ENCODE measurements at regions not wholly inside any gene's neighbourhood (a gene's known extent, or its start where the extent isn't known, plus 50 kb on each side); places are given as distances from the start of the nearest gene placed in this dataset.
"Not testable (repeated sequence)": the region's sequence is repeated elsewhere in the genome, so short reads cannot be mapped to it uniquely, and the experiment has no call there.

- DNase-seq (ENCODE audit: low spot score): no peak
- Mint-ChIP-seq H3K9me3 (no peaks in the 10 kb centered on the region), H3K4me3 (ENCODE audit: low read depth) (no peak overlapping the region), H3K27ac (no peak overlapping the region), H3K27me3 (ENCODE audit: low read depth) (peaks cover 5% of the 10 kb centered on the region), H3K4me1 (ENCODE audit: low read depth) (no peaks in the 10 kb centered on the region), H3K36me3 (ENCODE audit: low read depth) (no peaks in the 10 kb centered on the region)
- intact Hi-C loops (cut with micrococcal nuclease): no loop called here
Measured at GRCh38 chr10:129213256-129213655, 253.8 kb upstream of the MGMT start.

DNA sequence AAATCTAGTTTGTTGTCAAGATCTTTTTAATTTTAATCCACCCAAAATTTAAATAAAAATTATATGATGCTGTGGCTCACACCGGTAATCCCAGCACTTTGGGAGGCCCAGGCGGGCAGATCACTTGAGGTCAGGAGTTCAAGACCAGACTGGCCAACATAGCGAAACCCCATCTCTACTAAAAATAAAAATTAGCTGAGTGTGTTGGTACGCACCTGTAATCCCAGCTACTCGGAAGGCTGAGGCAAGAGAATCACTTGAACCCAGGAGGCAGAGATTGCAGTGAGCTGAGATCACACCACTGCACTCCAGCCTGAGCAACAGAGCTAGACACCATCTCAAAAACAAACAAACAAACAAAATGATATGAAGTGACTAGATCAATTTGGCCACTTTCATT is 253.0 kb upstream of the MGMT start:
- H3K27ac Mint-ChIP-seq; DNase-seq (ENCODE audit: low spot score); H3K27me3 Mint-ChIP-seq (ENCODE audit: low read depth); H3K9me3 Mint-ChIP-seq; H3K4me3 Mint-ChIP-seq (ENCODE audit: low read depth); intact Hi-C loops (cut with micrococcal nuclease); H3K36me3 Mint-ChIP-seq (ENCODE audit: low read depth); H3K4me1 Mint-ChIP-seq (ENCODE audit: low read depth): not testable (repeated sequence)

DNA sequence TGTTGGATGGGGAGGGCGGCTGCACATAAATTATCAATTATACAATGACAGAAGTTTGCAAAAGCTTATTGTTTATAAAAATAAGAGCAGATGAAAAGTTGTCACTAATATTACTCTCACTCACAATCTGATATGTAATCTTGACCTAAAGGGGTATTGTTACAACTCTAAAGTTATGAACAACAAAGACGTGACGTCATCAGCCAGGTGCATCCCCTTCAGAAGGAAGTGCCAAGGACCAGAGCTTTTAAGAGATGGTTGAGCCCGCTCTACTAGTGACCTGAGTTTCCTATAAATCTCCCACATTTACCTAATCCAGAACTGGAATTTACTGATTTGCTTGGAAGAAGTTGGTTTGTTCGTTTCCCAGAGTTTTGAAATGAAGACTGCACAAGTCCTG is 247.7 kb upstream of the MGMT start:
- intact Hi-C loops (cut with micrococcal nuclease): no loop called here
- Mint-ChIP-seq H3K27ac (no peak overlapping the region), H3K27me3 (ENCODE audit: low read depth) (no peaks in the 10 kb centered on the region), H3K9me3 (peaks cover 14% of the 10 kb centered on the region), H3K36me3 (ENCODE audit: low read depth) (no peaks in the 10 kb centered on the region), H3K4me1 (ENCODE audit: low read depth) (no peaks in the 10 kb centered on the region), H3K4me3 (ENCODE audit: low read depth) (no peak overlapping the region)
- DNase-seq (ENCODE audit: low spot score): no peak

DNA sequence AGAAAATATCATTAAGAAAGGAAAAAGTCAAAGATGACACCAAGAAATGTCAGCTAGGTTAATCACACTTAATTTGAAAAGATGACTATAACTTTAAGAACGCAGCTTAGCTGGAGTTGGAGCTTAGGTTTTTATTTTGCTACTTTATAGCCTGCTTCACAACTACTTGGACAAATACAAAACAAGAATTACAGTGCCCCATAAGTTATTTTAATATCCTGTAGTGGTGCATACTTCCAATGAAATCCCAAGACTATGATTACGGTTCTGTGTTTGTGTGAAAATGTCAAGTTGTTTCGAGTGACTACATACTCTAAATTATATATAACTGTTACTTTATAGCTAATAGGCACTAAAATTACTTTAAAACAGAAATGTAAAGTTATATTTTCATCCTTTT is 244.6 kb upstream of the MGMT start:
- Mint-ChIP-seq H3K9me3 (peaks cover 18% of the 10 kb centered on the region), H3K27ac (no peak overlapping the region), H3K4me1 (ENCODE audit: low read depth) (no peaks in the 10 kb centered on the region)

DNA sequence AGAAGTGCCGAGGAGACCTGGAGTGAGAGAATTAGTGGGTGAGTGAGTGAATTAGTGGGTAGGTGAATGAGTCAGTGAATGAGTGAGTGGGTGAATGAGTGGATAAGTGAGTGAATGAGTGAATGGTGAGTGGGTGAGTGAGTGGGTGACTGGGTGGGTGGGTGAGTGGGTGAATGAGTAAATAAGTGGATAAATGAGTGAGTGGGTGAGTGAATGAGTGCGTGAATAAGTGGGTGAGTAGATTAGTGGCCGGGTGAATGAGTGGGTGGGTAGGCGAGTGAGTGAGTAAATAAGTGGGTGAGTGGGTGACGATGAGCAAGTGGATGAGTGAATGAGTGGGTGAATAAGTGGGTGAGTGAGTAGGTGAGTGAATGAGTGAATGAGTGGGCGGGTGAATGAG is 243.7 kb upstream of the MGMT start:
- Mint-ChIP-seq H3K27me3 (ENCODE audit: low read depth) (no peaks in the 10 kb centered on the region), H3K36me3 (ENCODE audit: low read depth) (no peaks in the 10 kb centered on the region), H3K4me3 (ENCODE audit: low read depth) (no peak overlapping the region), H3K4me1 (ENCODE audit: low read depth) (no peaks in the 10 kb centered on the region), H3K27ac (peak overlapping the region; percentile 51), H3K9me3 (peaks cover 18% of the 10 kb centered on the region)
- intact Hi-C loops (cut with micrococcal nuclease): no loop called here
- DNase-seq (ENCODE audit: low spot score): no peak

More for the DNA sequence above, 244.6 kb upstream of the MGMT start:
- H3K4me3 Mint-ChIP-seq (ENCODE audit: low read depth): no peak overlapping the region
- no peaks in the 10 kb centered on the region for H3K36me3 Mint-ChIP-seq (ENCODE audit: low read depth)
- no peaks in the 10 kb centered on the region for H3K27me3 Mint-ChIP-seq (ENCODE audit: low read depth)
- intact Hi-C loops (cut with micrococcal nuclease): no loop called here
- no peak for DNase-seq (ENCODE audit: low spot score)

DNA sequence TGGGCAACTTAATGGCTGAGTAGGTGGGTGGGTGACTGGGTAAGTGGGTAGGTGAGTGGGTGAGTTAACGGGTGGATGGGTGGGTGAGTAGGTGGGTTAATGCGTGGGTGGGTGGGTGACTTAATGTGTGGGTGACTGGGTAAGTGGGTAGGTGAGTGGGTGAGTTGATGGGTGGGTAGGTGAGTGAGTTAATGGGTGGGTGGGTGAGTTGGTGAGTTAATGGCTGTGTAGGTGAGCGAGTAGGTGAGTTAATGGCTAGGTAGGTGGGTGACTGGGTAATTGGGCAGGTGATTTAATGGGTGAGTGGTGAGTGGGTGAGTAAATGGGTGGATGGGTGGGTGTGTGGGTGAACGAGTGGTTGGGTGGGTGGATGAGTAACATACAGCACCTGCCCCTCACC is 243.0 kb upstream of the MGMT start:
- Mint-ChIP-seq H3K36me3 (ENCODE audit: low read depth) (no peaks in the 10 kb centered on the region), H3K27me3 (ENCODE audit: low read depth) (no peaks in the 10 kb centered on the region)
- no peak for DNase-seq (ENCODE audit: low spot score)

DNA sequence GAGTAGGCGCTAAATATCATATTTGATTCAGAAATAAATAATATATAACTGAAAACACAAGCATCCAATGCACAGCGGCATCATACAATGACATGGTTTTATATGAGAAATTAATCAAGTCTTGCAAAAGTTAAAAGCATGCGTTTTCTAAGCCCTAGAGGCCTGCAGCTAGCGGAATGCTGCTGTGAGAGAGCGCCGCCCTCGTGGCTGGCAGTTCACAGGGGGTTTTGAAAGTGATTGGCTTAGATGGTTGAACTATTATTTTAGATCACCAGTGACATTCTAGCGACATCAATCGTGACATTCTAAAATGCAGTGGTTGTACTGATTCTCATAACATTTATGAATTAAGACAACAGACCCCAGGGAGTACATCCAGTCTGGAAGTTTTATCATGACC is 235.2 kb upstream of the MGMT start:
- no peak for DNase-seq (ENCODE audit: low spot score)
- no peak overlapping the region for H3K27ac Mint-ChIP-seq
- H3K36me3 Mint-ChIP-seq (ENCODE audit: low read depth): no peaks in the 10 kb centered on the region
- H3K4me1 Mint-ChIP-seq (ENCODE audit: low read depth): no peaks in the 10 kb centered on the region
- intact Hi-C loops (cut with micrococcal nuclease): no loop called here
- no peaks in the 10 kb centered on the region for H3K27me3 Mint-ChIP-seq (ENCODE audit: low read depth)
- H3K4me3 Mint-ChIP-seq (ENCODE audit: low read depth): no peak overlapping the region
- H3K9me3 Mint-ChIP-seq: no peaks in the 10 kb centered on the region

More for the DNA sequence above, 243.0 kb upstream of the MGMT start:
- Mint-ChIP-seq H3K4me1 (ENCODE audit: low read depth) (no peaks in the 10 kb centered on the region), H3K4me3 (ENCODE audit: low read depth) (no peak overlapping the region), H3K9me3 (peaks cover 18% of the 10 kb centered on the region), H3K27ac (no peak overlapping the region)
- intact Hi-C loops (cut with micrococcal nuclease): no loop called here

GRCh38 chr10:129233351-129234148 is 233.5 kb upstream of the MGMT start:
- H3K4me1 Mint-ChIP-seq (ENCODE audit: low read depth): no peaks in the 10 kb centered on the region
- no peaks in the 10 kb centered on the region for H3K27me3 Mint-ChIP-seq (ENCODE audit: low read depth)
- intact Hi-C loops (cut with micrococcal nuclease): no loop called here
- H3K27ac Mint-ChIP-seq: no peak overlapping the region
- H3K4me3 Mint-ChIP-seq (ENCODE audit: low read depth): no peak overlapping the region
- no peak for DNase-seq (ENCODE audit: low spot score)
- no peaks in the 10 kb centered on the region for H3K36me3 Mint-ChIP-seq (ENCODE audit: low read depth)
- H3K9me3 Mint-ChIP-seq: no peaks in the 10 kb centered on the region

- no peak for DNase-seq (ENCODE audit: low spot score)
- Mint-ChIP-seq H3K27me3 (ENCODE audit: low read depth) (no peaks in the 10 kb centered on the region), H3K27ac (no peak overlapping the region), H3K36me3 (ENCODE audit: low read depth) (no peaks in the 10 kb centered on the region), H3K4me3 (ENCODE audit: low read depth) (no peak overlapping the region), H3K4me1 (ENCODE audit: low read depth) (no peaks in the 10 kb centered on the region), H3K9me3 (no peaks in the 10 kb centered on the region)
- intact Hi-C loops (cut with micrococcal nuclease): no loop called here
Measured at GRCh38 chr10:129236274-129236691, 230.8 kb upstream of the MGMT start.

GRCh38 chr10:129241461-129241860 is 225.6 kb upstream of the MGMT start:
- Mint-ChIP-seq H3K27ac (no peak overlapping the region), H3K27me3 (ENCODE audit: low read depth) (no peaks in the 10 kb centered on the region), H3K36me3 (ENCODE audit: low read depth) (no peaks in the 10 kb centered on the region), H3K4me3 (ENCODE audit: low read depth) (no peak overlapping the region), H3K4me1 (ENCODE audit: low read depth) (no peaks in the 10 kb centered on the region), H3K9me3 (no peaks in the 10 kb centered on the region)
- DNase-seq (ENCODE audit: low spot score): no peak
- intact Hi-C loops (cut with micrococcal nuclease): no loop called here

DNA sequence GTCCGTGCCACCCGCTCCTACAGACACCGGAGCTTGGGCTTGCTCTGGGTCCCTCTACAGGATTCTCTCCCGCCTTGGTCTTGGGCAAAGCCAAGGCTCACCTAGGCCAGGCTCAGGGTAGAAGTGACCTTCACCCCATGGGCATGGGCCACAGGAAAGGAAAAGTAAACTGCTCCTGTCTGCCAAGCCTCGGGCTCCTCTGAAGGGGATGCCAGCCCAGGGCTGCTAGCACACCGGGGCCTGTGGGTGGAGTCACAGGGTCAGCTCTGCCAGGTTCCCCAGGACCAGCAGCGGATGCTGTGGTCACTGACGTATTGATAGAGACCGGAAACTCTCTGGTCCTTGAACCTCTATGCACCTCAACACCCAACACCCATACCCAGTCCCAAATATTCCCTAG is 222.7 kb upstream of the MGMT start:
- intact Hi-C loops (cut with micrococcal nuclease): no loop called here
- Mint-ChIP-seq H3K4me3 (ENCODE audit: low read depth) (no peak overlapping the region), H3K4me1 (ENCODE audit: low read depth) (no peaks in the 10 kb centered on the region), H3K27ac (no peak overlapping the region), H3K9me3 (no peaks in the 10 kb centered on the region), H3K27me3 (ENCODE audit: low read depth) (no peaks in the 10 kb centered on the region), H3K36me3 (ENCODE audit: low read depth) (no peaks in the 10 kb centered on the region)
- DNase-seq (ENCODE audit: low spot score): no peak

DNA sequence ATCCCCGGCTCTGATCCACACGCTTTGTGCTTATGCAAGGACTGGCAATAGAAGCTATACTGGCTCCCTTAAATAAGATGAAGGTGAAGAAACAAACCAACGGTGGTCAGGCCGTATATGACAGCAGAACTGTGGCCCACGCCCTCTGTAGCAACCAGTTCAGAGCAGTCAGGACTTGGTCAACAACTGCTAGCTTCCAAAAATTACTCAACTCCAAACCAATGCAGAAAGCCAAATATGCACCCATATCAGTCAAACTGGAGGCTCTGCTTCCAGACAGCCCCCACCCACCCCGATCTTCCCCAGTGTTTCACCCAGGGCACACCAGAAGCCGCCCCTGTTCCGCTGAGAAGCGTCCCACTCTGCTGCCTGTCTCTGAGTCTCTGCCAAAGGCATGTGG is 222.3 kb upstream of the MGMT start:
- Mint-ChIP-seq H3K4me1 (ENCODE audit: low read depth) (no peaks in the 10 kb centered on the region), H3K9me3 (no peaks in the 10 kb centered on the region), H3K27ac (no peak overlapping the region), H3K4me3 (ENCODE audit: low read depth) (no peak overlapping the region), H3K36me3 (ENCODE audit: low read depth) (no peaks in the 10 kb centered on the region), H3K27me3 (ENCODE audit: low read depth) (no peaks in the 10 kb centered on the region)
- no peak for DNase-seq (ENCODE audit: low spot score)
- intact Hi-C loops (cut with micrococcal nuclease): no loop called here

GRCh38 chr10:129253161-129253864 is 213.7 kb upstream of the MGMT start:
- no peaks in the 10 kb centered on the region for H3K4me1 Mint-ChIP-seq (ENCODE audit: low read depth)
- H3K27ac Mint-ChIP-seq: no peak overlapping the region
- no peaks in the 10 kb centered on the region for H3K27me3 Mint-ChIP-seq (ENCODE audit: low read depth)
- H3K4me3 Mint-ChIP-seq (ENCODE audit: low read depth): no peak overlapping the region
- H3K36me3 Mint-ChIP-seq (ENCODE audit: low read depth): no peaks in the 10 kb centered on the region
- intact Hi-C loops (cut with micrococcal nuclease): no loop called here
- no peak for DNase-seq (ENCODE audit: low spot score)
- H3K9me3 Mint-ChIP-seq: no peaks in the 10 kb centered on the region

Measured in activated T-helper 2 cell treated with anti-CD3 and anti-CD28 coated beads, Interferon-gamma antibody, Interleukin-2, Interleukin-4, amounts not matched to agents 10 μg/mL and 5 μg/mL and 100 μg/mL, durations not matched to agents 14 hours and 24 hours and 36 hours (primary cell).